ENCODE measurements at regions not wholly inside any gene's neighbourhood (a gene's known extent, or its start where the extent isn't known, plus 50 kb on each side); places are given as distances from the start of the nearest gene placed in this dataset.

DNA sequence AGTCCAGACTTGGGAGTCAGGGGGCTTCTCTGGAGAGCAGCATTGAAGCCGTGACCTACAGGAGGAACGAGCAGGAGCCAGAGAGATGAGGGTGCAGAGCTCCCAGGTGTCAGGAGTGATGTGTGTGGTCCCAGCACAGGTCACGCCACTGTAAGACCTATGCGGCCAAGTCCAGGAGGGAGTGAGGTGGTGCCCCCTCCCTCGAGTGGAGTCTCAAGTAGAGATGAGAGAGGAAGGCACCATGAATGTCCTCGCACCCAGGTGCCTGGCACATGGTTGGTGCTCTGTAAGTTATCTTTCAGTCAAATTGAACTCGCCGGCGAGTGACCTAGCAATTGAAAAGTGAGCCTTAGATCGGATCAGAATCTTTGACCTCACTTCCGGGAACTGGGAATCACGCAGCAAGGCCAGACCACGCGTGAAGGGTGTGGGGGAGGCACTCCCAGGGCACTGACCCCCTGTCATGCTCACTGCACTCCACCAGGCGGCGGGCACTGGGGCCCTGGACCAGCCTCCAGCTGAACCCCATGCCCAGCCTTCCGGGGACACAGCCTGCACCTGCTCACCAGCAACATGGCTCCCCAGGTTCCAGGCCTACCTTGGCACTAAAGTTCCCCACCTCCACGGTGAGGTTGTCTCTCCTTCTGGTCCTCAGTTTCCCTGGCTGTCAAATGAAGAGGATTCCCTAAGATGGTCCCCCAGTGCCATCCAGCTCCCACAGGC lies 127.4 kb downstream of the HMX1 start:
- TF ChIP-seq, protein P1, sequence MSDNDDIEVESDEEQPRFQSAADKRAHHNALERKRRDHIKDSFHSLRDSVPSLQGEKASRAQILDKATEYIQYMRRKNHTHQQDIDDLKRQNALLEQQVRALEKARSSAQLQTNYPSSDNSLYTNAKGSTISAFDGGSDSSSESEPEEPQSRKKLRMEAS (IDR thresholded peaks at IDR 0.05; ENCODE audit: low read depth, low read length): no peak
- TF ChIP-seq RFX5 (IDR thresholded peaks at IDR 0.05; ENCODE audit: low read depth, low read length) (no peak), MXI1 (IDR thresholded peaks at IDR 0.05; ENCODE audit: low read depth, low read length) (no peak), NFYB (IDR thresholded peaks at IDR 0.05; ENCODE audit: insufficient read depth, low read depth, low read length) (no peak), SMAD1 (IDR thresholded peaks at IDR 0.05; ENCODE audit: low read depth, partially characterized antibody) (no peak), GATAD2B (conservative IDR thresholded peaks at IDR 0.05; ENCODE audit: low read depth) (no peak), FOXM1 (IDR thresholded peaks at IDR 0.05; ENCODE audit: low read depth, low read length) (no peak)
- TF ChIP-seq, protein P2, sequence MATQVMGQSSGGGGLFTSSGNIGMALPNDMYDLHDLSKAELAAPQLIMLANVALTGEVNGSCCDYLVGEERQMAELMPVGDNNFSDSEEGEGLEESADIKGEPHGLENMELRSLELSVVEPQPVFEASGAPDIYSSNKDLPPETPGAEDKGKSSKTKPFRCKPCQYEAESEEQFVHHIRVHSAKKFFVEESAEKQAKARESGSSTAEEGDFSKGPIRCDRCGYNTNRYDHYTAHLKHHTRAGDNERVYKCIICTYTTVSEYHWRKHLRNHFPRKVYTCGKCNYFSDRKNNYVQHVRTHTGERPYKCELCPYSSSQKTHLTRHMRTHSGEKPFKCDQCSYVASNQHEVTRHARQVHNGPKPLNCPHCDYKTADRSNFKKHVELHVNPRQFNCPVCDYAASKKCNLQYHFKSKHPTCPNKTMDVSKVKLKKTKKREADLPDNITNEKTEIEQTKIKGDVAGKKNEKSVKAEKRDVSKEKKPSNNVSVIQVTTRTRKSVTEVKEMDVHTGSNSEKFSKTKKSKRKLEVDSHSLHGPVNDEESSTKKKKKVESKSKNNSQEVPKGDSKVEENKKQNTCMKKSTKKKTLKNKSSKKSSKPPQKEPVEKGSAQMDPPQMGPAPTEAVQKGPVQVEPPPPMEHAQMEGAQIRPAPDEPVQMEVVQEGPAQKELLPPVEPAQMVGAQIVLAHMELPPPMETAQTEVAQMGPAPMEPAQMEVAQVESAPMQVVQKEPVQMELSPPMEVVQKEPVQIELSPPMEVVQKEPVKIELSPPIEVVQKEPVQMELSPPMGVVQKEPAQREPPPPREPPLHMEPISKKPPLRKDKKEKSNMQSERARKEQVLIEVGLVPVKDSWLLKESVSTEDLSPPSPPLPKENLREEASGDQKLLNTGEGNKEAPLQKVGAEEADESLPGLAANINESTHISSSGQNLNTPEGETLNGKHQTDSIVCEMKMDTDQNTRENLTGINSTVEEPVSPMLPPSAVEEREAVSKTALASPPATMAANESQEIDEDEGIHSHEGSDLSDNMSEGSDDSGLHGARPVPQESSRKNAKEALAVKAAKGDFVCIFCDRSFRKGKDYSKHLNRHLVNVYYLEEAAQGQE (IDR thresholded peaks at IDR 0.05; ENCODE audit: low read depth, low read length): no peak
- TF ChIP-seq, protein P3, sequence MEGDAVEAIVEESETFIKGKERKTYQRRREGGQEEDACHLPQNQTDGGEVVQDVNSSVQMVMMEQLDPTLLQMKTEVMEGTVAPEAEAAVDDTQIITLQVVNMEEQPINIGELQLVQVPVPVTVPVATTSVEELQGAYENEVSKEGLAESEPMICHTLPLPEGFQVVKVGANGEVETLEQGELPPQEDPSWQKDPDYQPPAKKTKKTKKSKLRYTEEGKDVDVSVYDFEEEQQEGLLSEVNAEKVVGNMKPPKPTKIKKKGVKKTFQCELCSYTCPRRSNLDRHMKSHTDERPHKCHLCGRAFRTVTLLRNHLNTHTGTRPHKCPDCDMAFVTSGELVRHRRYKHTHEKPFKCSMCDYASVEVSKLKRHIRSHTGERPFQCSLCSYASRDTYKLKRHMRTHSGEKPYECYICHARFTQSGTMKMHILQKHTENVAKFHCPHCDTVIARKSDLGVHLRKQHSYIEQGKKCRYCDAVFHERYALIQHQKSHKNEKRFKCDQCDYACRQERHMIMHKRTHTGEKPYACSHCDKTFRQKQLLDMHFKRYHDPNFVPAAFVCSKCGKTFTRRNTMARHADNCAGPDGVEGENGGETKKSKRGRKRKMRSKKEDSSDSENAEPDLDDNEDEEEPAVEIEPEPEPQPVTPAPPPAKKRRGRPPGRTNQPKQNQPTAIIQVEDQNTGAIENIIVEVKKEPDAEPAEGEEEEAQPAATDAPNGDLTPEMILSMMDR (IDR thresholded peaks at IDR 0.05 in 2 of 3, conservative IDR thresholded peaks at IDR 0.05 in 1 of 3; ENCODE audit: control insufficient read depth in 2 of 3, extremely low read depth in 1 of 3, insufficient read depth in 1 of 3, low read depth in 3 of 3, low read length in 3 of 3): no peak
